ENCODE measurements at regions not wholly inside any gene's neighbourhood (a gene's known extent, or its start where the extent isn't known, plus 50 kb on each side); places are given as distances from the start of the nearest gene placed in this dataset.

DNA sequence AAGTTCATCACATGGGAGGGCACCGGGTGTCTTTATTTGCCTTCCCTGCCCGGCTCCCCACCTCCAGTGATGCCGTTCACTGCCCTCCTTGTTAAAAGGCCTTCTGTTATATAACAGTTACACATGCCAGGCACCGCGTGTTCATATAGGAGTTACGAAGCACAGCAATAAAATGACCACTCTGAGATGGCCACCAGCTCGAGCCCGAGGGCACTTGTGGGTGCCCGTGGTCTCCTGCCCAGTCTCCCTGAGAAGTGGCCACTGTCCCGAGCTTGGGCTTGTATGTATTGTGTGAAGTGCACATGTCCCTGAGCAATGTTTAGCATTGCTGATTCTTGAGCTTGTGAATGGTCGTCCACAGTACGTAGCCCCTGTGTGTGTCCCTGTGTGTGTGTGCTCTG, 355.6 kb downstream of the SEC14L1 start:
- Histone ChIP-seq H3K4me2 (no peak overlapping the region), H3K79me2 (ENCODE audit: insufficient read depth, low read depth) (no peaks in the 10 kb centered on the region), H3K9ac (no peak overlapping the region), H4K20me1 (ENCODE audit: insufficient read depth) (no peaks in the 10 kb centered on the region), H3K27ac (no peak overlapping the region), H2AFZ (ENCODE audit: low read depth) (no peak overlapping the region), H3K27me3 (ENCODE audit: insufficient read depth, low read depth) (no peaks in the 10 kb centered on the region), H3K4me1 (ENCODE audit: low read depth, poor library complexity, severe bottlenecking) (peaks cover 18% of the 10 kb centered on the region), H3K36me3 (ENCODE audit: insufficient read depth) (no peaks in the 10 kb centered on the region; the same call in 1 of the 2 replicates), H3K4me3 (IDR thresholded peaks at IDR 0.05; ENCODE audit: insufficient read depth, low read depth, low read length) (no peak overlapping the region)
- TF ChIP-seq, protein P1, sequence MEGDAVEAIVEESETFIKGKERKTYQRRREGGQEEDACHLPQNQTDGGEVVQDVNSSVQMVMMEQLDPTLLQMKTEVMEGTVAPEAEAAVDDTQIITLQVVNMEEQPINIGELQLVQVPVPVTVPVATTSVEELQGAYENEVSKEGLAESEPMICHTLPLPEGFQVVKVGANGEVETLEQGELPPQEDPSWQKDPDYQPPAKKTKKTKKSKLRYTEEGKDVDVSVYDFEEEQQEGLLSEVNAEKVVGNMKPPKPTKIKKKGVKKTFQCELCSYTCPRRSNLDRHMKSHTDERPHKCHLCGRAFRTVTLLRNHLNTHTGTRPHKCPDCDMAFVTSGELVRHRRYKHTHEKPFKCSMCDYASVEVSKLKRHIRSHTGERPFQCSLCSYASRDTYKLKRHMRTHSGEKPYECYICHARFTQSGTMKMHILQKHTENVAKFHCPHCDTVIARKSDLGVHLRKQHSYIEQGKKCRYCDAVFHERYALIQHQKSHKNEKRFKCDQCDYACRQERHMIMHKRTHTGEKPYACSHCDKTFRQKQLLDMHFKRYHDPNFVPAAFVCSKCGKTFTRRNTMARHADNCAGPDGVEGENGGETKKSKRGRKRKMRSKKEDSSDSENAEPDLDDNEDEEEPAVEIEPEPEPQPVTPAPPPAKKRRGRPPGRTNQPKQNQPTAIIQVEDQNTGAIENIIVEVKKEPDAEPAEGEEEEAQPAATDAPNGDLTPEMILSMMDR (conservative IDR thresholded peaks at IDR 0.05; ENCODE audit: low read depth, low read length): no peak

DNA sequence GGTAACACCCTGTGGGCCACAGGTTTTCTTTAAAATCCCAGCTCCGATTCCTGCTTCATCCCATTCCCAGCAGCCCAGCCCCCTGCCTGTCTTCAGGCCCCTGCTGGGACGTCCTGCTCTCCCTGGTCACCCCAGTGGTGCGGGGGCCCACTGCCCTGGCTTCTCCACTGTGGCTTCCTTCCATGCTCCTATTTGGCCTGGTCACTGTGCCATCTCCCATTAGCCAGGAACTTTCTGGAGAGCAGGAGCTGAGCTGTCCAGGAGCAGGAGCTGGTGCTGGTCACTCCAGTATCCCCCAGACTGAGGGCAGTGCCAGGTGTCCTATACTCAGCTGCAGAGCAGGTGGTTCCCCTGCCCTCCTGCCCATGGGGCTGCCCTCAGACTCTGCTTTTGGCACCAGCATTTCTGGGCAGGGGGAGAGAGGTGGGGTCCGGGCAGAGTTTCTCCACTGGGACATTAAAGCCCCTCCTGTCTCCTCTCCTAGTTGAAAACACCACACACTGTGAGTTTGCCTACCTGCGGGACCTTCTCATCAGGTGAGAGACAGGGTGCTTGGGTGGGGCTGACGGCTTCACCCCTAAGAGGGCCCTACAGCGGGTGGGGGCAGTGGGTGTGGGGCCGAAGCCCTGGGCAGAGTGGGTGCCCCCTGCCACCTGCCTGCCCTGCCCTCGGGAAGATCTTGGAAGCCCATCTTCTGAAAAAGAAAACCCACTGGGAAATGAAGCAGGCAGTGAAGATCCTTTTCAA, 356.2 kb downstream of the SEC14L1 start:
- no peaks in the 10 kb centered on the region; the same call in 1 of the 2 replicates for H3K36me3 ChIP-seq (ENCODE audit: insufficient read depth)
- TF ChIP-seq, protein P1 (conservative IDR thresholded peaks at IDR 0.05; ENCODE audit: low read depth, low read length): no peak
- H3K4me2 ChIP-seq: no peak overlapping the region
- H3K9ac ChIP-seq: no peak overlapping the region
- H2AFZ ChIP-seq (ENCODE audit: low read depth): no peak overlapping the region
- no peak overlapping the region for H3K27ac ChIP-seq
- H3K27me3 ChIP-seq (ENCODE audit: insufficient read depth, low read depth): no peaks in the 10 kb centered on the region
- no peak overlapping the region for H3K4me3 ChIP-seq (IDR thresholded peaks at IDR 0.05; ENCODE audit: insufficient read depth, low read depth, low read length)
- H3K4me1 ChIP-seq (ENCODE audit: low read depth, poor library complexity, severe bottlenecking): peaks cover 18% of the 10 kb centered on the region
- H4K20me1 ChIP-seq (ENCODE audit: insufficient read depth): no peaks in the 10 kb centered on the region
- H3K79me2 ChIP-seq (ENCODE audit: insufficient read depth, low read depth): no peaks in the 10 kb centered on the region

DNA sequence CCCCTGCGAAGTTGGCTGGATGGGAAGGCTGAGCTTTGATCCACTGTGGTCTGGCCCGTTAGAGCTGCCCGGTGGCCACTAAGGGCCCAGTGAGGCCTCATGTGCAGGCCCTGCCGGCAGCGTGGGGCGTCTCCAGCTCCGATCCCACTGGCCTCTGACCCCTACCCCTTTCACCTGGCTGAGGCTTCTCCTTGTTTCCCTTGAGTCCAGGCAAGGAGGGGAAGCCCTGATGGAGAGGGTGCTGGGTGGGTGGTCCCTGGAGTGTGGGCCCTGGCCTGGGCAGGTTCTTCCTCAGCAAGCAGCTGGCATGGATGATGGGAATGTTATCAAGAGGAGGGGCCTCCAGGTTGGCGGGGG, 356.8 kb downstream of the SEC14L1 start:
- H2AFZ ChIP-seq (ENCODE audit: low read depth): no peak overlapping the region
- TF ChIP-seq, protein P1 (conservative IDR thresholded peaks at IDR 0.05; ENCODE audit: low read depth, low read length): no peak
- H3K27me3 ChIP-seq (ENCODE audit: insufficient read depth, low read depth): no peaks in the 10 kb centered on the region
- H3K4me1 ChIP-seq (ENCODE audit: low read depth, poor library complexity, severe bottlenecking): peaks cover 18% of the 10 kb centered on the region
- no peaks in the 10 kb centered on the region; the same call in 1 of the 2 replicates for H3K36me3 ChIP-seq (ENCODE audit: insufficient read depth)
- no peak overlapping the region for H3K27ac ChIP-seq
- H3K4me2 ChIP-seq: no peak overlapping the region
- no peak overlapping the region for H3K4me3 ChIP-seq (IDR thresholded peaks at IDR 0.05; ENCODE audit: insufficient read depth, low read depth, low read length)
- H4K20me1 ChIP-seq (ENCODE audit: insufficient read depth): no peaks in the 10 kb centered on the region
- no peaks in the 10 kb centered on the region for H3K79me2 ChIP-seq (ENCODE audit: insufficient read depth, low read depth)
- H3K9ac ChIP-seq: no peak overlapping the region

DNA sequence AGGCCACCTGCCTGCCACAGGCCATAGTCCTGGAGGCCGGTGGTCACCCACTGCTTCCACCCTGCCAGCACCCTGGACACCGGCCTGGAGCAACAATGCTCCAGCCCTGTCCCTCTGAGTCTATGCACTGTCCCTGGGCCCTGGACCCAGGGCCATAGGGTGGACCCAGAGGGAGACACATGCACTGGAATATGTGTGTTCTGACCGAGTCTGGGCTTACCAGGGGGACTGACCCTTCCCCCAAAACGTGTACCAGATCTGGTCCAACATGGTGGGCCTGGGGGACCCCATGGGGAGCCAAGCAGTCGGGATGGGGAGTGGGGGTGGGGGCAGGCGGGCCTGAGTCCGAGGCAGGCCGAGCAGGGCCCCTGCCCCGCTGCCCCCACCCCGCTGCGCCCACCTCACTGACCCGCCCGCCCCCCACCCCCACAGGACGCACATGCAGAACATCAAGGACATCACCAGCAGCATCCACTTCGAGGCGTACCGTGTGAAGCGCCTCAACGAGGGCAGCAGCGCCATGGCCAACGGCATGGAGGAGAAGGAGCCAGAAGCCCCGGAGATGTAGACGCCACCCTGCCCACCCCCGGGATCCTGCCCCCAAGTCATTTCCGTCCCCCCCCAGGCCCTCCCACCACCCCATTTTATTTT, 357.4 kb downstream of the SEC14L1 start:
- no peak overlapping the region for H3K4me3 ChIP-seq (IDR thresholded peaks at IDR 0.05; ENCODE audit: insufficient read depth, low read depth, low read length)
- H4K20me1 ChIP-seq (ENCODE audit: insufficient read depth): no peaks in the 10 kb centered on the region
- H2AFZ ChIP-seq (ENCODE audit: low read depth): no peak overlapping the region
- H3K4me2 ChIP-seq: no peak overlapping the region
- no peaks in the 10 kb centered on the region for H3K79me2 ChIP-seq (ENCODE audit: insufficient read depth, low read depth)
- no peak overlapping the region for H3K9ac ChIP-seq
- H3K27me3 ChIP-seq (ENCODE audit: insufficient read depth, low read depth): no peaks in the 10 kb centered on the region
- peaks cover 18% of the 10 kb centered on the region for H3K4me1 ChIP-seq (ENCODE audit: low read depth, poor library complexity, severe bottlenecking)
- TF ChIP-seq, protein P1 (conservative IDR thresholded peaks at IDR 0.05; ENCODE audit: low read depth, low read length): no peak
- no peaks in the 10 kb centered on the region for H3K36me3 ChIP-seq (ENCODE audit: insufficient read depth)
- H3K27ac ChIP-seq: no peak overlapping the region
